Keratinocyte (primary cell): ENCODE measurements at regions not wholly inside any gene's neighbourhood (a gene's known extent, or its start where the extent isn't known, plus 50 kb on each side); places are given as distances from the start of the nearest gene placed in this dataset.

Experiments used
- DNase-seq: peaks from one replicate; pipeline ENCODE4 v3.0.0-alpha.2; 2011; ENCODE audit warnings: low read depth, missing footprints, low spot score
- FAIRE-seq: peaks from 2 replicates; lab custom pipeline; 2011; peaks lifted over from hg19 to GRCh38; lab: Jason Lieb, UNC
- H2AFZ ChIP-seq: 2 replicates; pipeline ENCODE4 v1.6.0; 2012; ENCODE audit warnings: low read length, control low read depth, inconsistent platforms; ENCODE audit not compliant: control insufficient read depth
- H3K27ac ChIP-seq: 2 replicates; pipeline ENCODE4 v1.5.1; 2011; ENCODE audit warnings: low read length; ENCODE audit not compliant: control insufficient read depth, insufficient read depth
- H3K27me3 ChIP-seq: 3 replicates; pipeline ENCODE4 v1.6.0; 2011; ENCODE audit warnings: low read length; ENCODE audit not compliant: control insufficient read depth, insufficient read depth; ENCODE audit errors: extremely low read depth
- H3K36me3 ChIP-seq, 2 experiments: 2 replicates in 1 of 2; 3 replicates in 1 of 2; pipeline ENCODE4 v1.5.1; 2011; ENCODE audit warnings: low read length in 2 of 2, mild to moderate bottlenecking in 1 of 2; ENCODE audit not compliant: control insufficient read depth in 2 of 2, insufficient read depth in 2 of 2; ENCODE audit errors: extremely low read depth in 1 of 2
- H3K4me1 ChIP-seq: 3 replicates; pipeline ENCODE4 v1.5.1; 2011; ENCODE audit warnings: low read length; ENCODE audit not compliant: control insufficient read depth, insufficient read depth; ENCODE audit errors: extremely low read depth
- H3K4me2 ChIP-seq: 3 replicates; pipeline ENCODE4 v1.6.0; 2011; ENCODE audit warnings: low read depth, low read length; ENCODE audit not compliant: control insufficient read depth, insufficient read depth; ENCODE audit errors: extremely low read depth
- H3K4me3 ChIP-seq, 3 experiments: fragments of 200-600 bp in 1 of 3; sonication (generic) in 1 of 3; 2 replicates in 2 of 3; 3 replicates in 1 of 3; pipeline ENCODE4 v1.5.1; 2011 to 2016; ENCODE audit warnings: low read length in 3 of 3, mild to moderate bottlenecking in 3 of 3, control low read depth in 2 of 3, inconsistent platforms in 1 of 3, low read depth in 1 of 3, mixed read lengths in 1 of 3, mixed run types in 1 of 3, moderate library complexity in 1 of 3; ENCODE audit not compliant: control insufficient read depth in 2 of 3, insufficient read depth in 2 of 3; ENCODE audit errors: extremely low read depth in 1 of 3
- H3K79me2 ChIP-seq: 2 replicates; pipeline ENCODE4 v1.6.0; 2012; ENCODE audit warnings: low read length; ENCODE audit not compliant: control insufficient read depth, insufficient read depth
- H3K9ac ChIP-seq: 3 replicates; pipeline ENCODE4 v1.6.0; 2011; ENCODE audit warnings: low read length; ENCODE audit not compliant: control insufficient read depth, insufficient read depth; ENCODE audit errors: extremely low read depth
- H3K9me1 ChIP-seq: 3 replicates; pipeline ENCODE4 v1.6.0; 2011; ENCODE audit warnings: low read length; ENCODE audit not compliant: control insufficient read depth, insufficient read depth; ENCODE audit errors: extremely low read depth
- H3K9me3 ChIP-seq: 2 replicates; pipeline ENCODE4 v1.5.1; 2012; ENCODE audit warnings: low read depth, low read length; ENCODE audit not compliant: control insufficient read depth
- H4K20me1 ChIP-seq: 3 replicates; pipeline ENCODE4 v1.6.0; 2011; ENCODE audit warnings: low read length; ENCODE audit not compliant: control insufficient read depth, insufficient read depth; ENCODE audit errors: extremely low read depth
- CTCF ChIP-seq, 3 experiments: IDR thresholded peaks in 1 of 3; conservative IDR thresholded peaks in 1 of 3; optimal IDR thresholded peaks in 1 of 3; 2 replicates in 2 of 3; 3 replicates in 1 of 3; pipeline versions ENCODE3 to v1.5.1; 2011; ENCODE audit warnings: low read length in 3 of 3, mild to moderate bottlenecking in 3 of 3, moderate library complexity in 2 of 3, control low read depth in 1 of 3, inconsistent platforms in 1 of 3; ENCODE audit not compliant: insufficient read depth in 2 of 3; ENCODE audit errors: extremely low read depth in 1 of 3
- EZH2 ChIP-seq: IDR thresholded peaks from one replicate; pipeline ENCODE4 v1.6.1; 2012; ENCODE audit warnings: inconsistent platforms, mild to moderate bottlenecking, low read length, moderate library complexity
- dilution Hi-C: fragments of 300-500 bp; cut with MboI; formaldehyde crosslinking; loops from one replicate; pipeline ENCODE4 v1.7.0; 2020; ENCODE audit warnings: low sequenced_read_pairs; ENCODE audit not compliant: extremely low pct_ligation_motif_present

GRCh38 chr4:142975618-142976017 lies 129.5 kb upstream of the INPP4B start:
- no peak overlapping the region for H3K4me2 ChIP-seq
- no peaks in the 10 kb centered on the region for H3K9me1 ChIP-seq
- H3K4me1 ChIP-seq = no peaks in the 10 kb centered on the region
- no peak overlapping the region for H2AFZ ChIP-seq
- H3K9ac ChIP-seq = no peak overlapping the region
- no peak for FAIRE-seq
- no peaks in the 10 kb centered on the region for H3K79me2 ChIP-seq
- no peaks in the 10 kb centered on the region for H3K27me3 ChIP-seq
- no peak for TF ChIP-seq CTCF (optimal IDR thresholded peaks at IDR 0.05 in 1 of 3, IDR thresholded peaks at IDR 0.05 in 1 of 3, conservative IDR thresholded peaks at IDR 0.05 in 1 of 3; ENCODE audit: extremely low read depth in 1 of 3, insufficient read depth in 2 of 3, low read length in 3 of 3)
- TF ChIP-seq EZH2 = no peak
- H3K4me3 ChIP-seq = no peak overlapping the region
- no peak overlapping the region for H3K27ac ChIP-seq
- no peaks in the 10 kb centered on the region for H3K36me3 ChIP-seq
- H3K9me3 ChIP-seq = no peaks in the 10 kb centered on the region
- no peak for DNase-seq
- dilution Hi-C loops = no loop called here
- H4K20me1 ChIP-seq = no peaks in the 10 kb centered on the region

- H3K4me2 ChIP-seq = no peak overlapping the region
Measured at GRCh38 chr4:142976482-142976881, 130.4 kb upstream of the INPP4B start.

More at GRCh38 chr4:142976482-142976881, 130.4 kb upstream of the INPP4B start:
- Histone ChIP-seq H2AFZ (no peak overlapping the region), H3K79me2 (no peaks in the 10 kb centered on the region), H3K9me3 (no peaks in the 10 kb centered on the region), H3K27ac (no peak overlapping the region), H3K9me1 (no peaks in the 10 kb centered on the region), H3K36me3 (no peaks in the 10 kb centered on the region), H3K4me3 (no peak overlapping the region), H3K27me3 (no peaks in the 10 kb centered on the region), H3K9ac (no peak overlapping the region), H4K20me1 (no peaks in the 10 kb centered on the region), H3K4me1 (no peaks in the 10 kb centered on the region)
- dilution Hi-C loops = no loop called here
- TF ChIP-seq CTCF (optimal IDR thresholded peaks at IDR 0.05 in 1 of 3, IDR thresholded peaks at IDR 0.05 in 1 of 3, conservative IDR thresholded peaks at IDR 0.05 in 1 of 3; ENCODE audit: extremely low read depth in 1 of 3, insufficient read depth in 2 of 3, low read length in 3 of 3) (no peak), EZH2 (no peak)
- DNase-seq (no peak), FAIRE-seq (no peak)
